C4-2B (cell line): ENCODE measurements at regions not wholly inside any gene's neighbourhood (a gene's known extent, or its start where the extent isn't known, plus 50 kb on each side); places are given as distances from the start of the nearest gene placed in this dataset.
"Not testable (repeated sequence)": the region's sequence is repeated elsewhere in the genome, so short reads cannot be mapped to it uniquely, and the experiment has no call there.

Source experiments
- H3K27ac ChIP-seq: fragments of 450-650 bp; 2 replicates; pipeline ENCODE4 v1.5.1; 2017
- ZFX ChIP-seq: fragments of 450-650 bp; IDR thresholded peaks from 2 replicates; pipeline ENCODE4 v1.6.1; 2017
- TF ChIP-seq, protein P1 (sequence below): fragments of 450-650 bp; conservative IDR thresholded peaks from 2 replicates; pipeline ENCODE4 v1.5.1; 2017; ENCODE audit warnings: mild to moderate bottlenecking

DNA sequence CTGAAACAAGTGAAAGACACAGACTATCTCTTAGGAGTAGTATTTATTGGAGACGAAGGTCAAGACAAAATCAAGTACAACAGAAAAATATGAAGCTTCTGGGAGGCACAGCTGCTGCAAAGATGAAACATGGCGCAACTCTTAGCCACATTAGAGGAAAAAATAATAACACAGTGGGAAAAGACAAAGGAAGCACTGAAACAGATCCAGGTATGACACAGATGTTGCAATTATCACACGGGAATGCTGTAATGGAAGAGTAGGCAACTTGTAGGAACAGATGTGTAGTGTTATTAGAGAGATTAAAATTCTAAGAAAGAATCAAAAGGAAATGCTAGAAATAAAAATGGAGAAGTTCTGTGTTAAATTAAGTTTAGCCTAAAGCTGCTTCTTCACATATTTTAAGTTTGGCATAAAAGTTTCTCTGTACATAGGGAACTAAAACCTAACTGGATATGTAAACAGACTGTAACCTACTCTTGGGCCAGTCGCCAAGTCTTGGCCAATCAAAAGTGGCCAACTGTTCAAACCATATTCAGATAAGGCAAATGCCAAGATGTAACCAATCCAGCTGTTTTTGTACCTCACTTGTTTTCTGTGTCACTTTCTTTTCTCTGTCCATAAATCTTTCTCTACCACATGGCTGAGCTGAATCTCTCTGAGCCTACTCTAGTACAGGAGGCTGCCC, 1132.0 kb upstream of the LRRTM3 start:
- TF ChIP-seq, protein P1, sequence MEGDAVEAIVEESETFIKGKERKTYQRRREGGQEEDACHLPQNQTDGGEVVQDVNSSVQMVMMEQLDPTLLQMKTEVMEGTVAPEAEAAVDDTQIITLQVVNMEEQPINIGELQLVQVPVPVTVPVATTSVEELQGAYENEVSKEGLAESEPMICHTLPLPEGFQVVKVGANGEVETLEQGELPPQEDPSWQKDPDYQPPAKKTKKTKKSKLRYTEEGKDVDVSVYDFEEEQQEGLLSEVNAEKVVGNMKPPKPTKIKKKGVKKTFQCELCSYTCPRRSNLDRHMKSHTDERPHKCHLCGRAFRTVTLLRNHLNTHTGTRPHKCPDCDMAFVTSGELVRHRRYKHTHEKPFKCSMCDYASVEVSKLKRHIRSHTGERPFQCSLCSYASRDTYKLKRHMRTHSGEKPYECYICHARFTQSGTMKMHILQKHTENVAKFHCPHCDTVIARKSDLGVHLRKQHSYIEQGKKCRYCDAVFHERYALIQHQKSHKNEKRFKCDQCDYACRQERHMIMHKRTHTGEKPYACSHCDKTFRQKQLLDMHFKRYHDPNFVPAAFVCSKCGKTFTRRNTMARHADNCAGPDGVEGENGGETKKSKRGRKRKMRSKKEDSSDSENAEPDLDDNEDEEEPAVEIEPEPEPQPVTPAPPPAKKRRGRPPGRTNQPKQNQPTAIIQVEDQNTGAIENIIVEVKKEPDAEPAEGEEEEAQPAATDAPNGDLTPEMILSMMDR: no peak
- TF ChIP-seq ZFX: no peak
- no peak overlapping the region for H3K27ac ChIP-seq

DNA sequence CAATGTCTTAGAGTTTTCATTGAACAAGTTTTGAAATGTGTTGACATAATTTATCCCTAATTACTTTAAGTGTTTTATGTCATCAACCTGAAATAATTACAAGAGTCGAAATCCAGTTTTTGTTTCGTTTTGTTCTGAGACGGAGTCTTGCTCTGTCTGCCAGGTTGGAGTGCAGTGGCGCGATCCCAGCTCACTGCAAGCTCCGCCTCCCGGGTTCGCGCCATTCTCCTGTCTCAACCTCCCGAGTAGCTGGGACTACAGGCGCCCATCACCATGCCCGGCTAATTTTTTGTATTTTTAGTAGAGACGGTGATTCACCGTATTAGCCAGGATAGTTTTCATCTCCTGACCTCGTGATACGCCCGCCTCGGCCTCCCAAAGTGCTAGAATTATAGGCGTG, 1131.0 kb upstream of the LRRTM3 start:
- not testable (repeated sequence) for H3K27ac ChIP-seq

- no peak overlapping the region for H3K27ac ChIP-seq
Observed at GRCh38 chr10:65796472-65796871, 1129.4 kb upstream of the LRRTM3 start.

DNA sequence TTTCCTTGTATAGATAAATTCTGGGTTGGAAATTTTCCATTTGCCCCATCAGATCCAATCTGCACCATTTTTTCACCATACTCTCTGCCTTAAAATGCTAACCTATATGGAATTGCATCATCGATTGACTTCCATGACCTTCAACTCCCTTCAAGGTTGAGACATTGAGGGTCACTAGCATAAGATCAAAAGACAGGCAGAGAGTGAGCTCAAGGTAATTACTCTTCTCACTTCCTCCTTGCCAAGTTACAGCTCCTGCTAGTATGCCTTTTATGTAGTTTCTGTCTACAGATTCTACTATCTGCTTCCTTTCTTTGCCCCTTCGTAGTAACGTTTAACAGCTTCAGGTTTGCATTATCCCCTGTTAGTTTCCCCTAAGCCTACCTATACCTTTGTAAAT, 1127.7 kb upstream of the LRRTM3 start:
- TF ChIP-seq, protein P1: no peak
- TF ChIP-seq ZFX: no peak
- no peak overlapping the region for H3K27ac ChIP-seq

More at GRCh38 chr10:65796472-65796871, 1129.4 kb upstream of the LRRTM3 start:
- TF ChIP-seq, protein P1: no peak
- TF ChIP-seq ZFX: no peak

GRCh38 chr10:65802391-65802790, 1123.4 kb upstream of the LRRTM3 start:
- H3K27ac ChIP-seq: no peak overlapping the region
- TF ChIP-seq ZFX: no peak
- TF ChIP-seq, protein P1: no peak

- TF ChIP-seq, protein P1: no peak
- TF ChIP-seq ZFX: no peak
- no peak overlapping the region for H3K27ac ChIP-seq
Observed at GRCh38 chr10:65805511-65805910, 1120.3 kb upstream of the LRRTM3 start.

- TF ChIP-seq, protein P1: no peak
- TF ChIP-seq ZFX: no peak
- no peak overlapping the region for H3K27ac ChIP-seq
Observed at GRCh38 chr10:65805993-65806392, 1119.8 kb upstream of the LRRTM3 start.
